ENCODE measurements at regions not wholly inside any gene's neighbourhood (a gene's known extent, or its start where the extent isn't known, plus 50 kb on each side); places are given as distances from the start of the nearest gene placed in this dataset.

GRCh38 chr4:148795156-148795864, 353.1 kb upstream of the NR3C2 start:
- no peak for DNase-seq

- DNase-seq: no peak
These were observed 351.0 kb upstream of the NR3C2 start for GRCh38 chr4:148793221-148793620.

- no peak for DNase-seq
These were observed 348.5 kb upstream of the NR3C2 start for GRCh38 chr4:148790691-148791090.

DNA sequence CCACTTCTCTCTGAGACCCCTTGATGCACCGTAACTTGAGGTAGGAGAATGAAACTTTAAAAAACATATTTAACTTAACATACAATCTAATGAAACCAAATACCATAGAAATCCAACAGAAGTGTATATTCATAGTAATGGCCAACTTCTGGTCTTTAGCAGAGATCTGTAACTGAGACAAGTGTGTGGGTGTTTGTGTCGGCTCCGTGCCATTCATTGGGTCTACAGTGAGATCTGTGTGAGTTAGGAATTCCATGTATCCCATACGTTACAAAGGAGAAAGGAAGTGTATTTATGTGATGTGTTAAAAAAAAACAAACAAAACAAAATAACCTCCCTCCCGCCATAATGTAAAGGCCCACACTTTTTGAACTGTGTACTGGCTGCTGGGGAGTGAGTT, 348.0 kb upstream of the NR3C2 start:
- DNase-seq: no peak

- no peak for DNase-seq
These were observed 345.7 kb upstream of the NR3C2 start for GRCh38 chr4:148787831-148788477.

- DNase-seq: no peak
These were observed 345.1 kb upstream of the NR3C2 start for GRCh38 chr4:148787285-148787684.

DNA sequence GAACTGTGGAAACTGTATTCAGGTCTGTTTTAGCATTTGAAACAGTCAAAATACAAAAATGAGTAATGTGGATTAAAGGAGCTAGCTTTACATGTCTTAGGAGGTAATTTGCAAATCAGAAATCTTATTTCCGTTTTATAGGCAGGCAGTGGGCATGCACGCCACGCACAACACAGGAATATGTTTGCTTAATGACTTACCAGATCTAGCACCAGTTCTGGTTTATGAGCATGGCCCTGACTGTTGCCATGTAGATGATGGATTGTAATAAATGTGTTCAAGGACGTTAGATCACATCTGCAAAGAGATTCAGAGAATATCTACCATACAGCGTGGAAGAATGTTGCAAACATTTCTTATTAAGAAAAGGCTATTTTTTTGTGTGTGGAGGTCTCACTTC, 344.5 kb upstream of the NR3C2 start:
- DNase-seq: no peak

- no peak for DNase-seq
These were observed 340.1 kb upstream of the NR3C2 start for GRCh38 chr4:148782284-148782683.

- DNase-seq: no peak
These were observed 338.3 kb upstream of the NR3C2 start for GRCh38 chr4:148780426-148781005.

DNA sequence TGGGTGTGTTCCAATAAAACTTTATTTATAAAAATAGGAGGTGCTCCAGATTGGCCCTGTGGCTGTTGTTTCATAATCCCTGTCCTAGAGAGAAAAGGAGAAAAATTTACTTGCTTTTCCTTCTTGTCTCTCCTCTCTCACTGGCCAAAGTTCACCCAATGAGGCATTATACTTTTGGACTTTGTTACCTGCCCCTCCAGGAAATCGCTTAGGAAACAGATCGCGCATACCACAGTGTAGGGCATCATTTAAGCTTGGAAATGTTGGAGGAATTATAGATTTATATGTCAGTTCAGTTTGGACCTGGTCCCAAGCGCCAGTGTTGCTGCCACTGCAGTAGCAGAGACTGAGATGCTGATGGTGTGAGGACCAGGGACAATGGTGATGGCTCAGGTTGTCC, 337.6 kb upstream of the NR3C2 start:
- no peak for DNase-seq

DNA sequence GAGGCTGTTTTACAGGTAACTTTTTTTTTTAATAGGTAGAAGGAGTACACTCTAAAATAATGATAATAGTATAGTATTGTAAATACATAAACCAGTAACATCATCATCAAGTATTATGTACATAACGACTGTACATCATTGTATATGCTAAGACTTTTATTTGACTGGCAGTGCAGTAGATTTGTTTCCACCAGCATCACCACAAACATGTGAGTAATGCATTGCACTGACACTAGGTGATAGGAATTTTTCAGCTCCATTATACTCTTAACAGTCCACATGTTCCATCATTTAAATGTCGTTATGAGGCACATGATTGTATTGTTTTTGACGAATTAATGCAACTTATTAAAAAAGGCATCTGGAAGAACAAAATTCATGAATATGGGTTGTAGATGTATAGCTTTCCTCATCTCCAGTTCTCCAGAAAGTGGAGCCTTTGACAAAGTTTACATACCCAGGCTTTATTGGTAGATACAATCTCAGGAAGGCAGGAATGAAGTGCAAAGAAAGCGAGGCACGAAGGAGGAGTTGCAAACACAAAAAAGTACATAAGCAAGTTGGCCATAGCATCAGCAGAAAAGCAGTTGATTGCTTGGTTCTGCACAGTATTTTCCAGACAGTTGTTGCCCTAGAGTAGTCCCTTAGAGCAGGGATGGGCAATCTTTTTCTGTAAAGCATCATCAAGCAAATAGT, 336.9 kb upstream of the NR3C2 start:
- DNase-seq: no peak

- DNase-seq: no peak
These were observed 334.7 kb upstream of the NR3C2 start for GRCh38 chr4:148776941-148777340.

GRCh38 chr4:148774134-148774533, 331.9 kb upstream of the NR3C2 start:
- no peak for DNase-seq

DNA sequence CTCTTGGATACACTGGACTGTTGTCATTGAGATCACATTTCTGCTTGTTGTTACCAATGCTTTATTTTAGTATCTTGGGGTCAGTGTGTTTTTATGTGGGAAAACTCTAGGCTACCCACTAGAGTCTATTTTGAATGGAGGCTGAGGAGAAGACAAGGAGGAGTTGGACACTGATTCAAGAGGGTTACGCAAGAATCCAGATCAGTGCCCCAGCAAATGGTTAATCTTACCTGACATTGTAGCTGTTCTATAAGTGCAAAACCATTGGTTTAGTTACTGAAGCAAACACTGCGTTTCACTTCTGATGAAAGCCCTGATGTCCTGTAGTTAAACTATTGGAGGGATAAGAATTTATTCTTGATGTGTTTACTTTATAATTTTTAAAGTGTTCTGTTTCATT, 331.1 kb upstream of the NR3C2 start:
- no peak for DNase-seq

DNA sequence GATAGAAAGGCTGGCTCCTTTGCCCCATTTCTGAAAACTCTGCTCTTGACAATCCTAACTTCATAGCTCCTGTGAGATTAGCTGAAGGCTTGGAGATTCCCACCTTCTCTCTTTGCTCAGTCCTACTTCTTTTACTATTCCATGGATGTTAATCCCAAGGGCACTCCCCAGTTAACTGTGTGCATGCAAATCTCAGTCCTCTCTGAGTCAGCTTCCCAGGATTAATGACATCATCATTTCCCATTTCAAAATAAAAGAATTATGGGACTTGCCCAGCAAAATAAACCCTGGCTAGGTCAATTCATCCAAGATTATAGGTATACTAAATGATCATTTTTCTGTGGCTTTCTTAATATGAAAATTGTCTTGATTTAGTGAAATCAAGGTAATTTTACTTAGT, 328.6 kb upstream of the NR3C2 start:
- DNase-seq: no peak

DNA sequence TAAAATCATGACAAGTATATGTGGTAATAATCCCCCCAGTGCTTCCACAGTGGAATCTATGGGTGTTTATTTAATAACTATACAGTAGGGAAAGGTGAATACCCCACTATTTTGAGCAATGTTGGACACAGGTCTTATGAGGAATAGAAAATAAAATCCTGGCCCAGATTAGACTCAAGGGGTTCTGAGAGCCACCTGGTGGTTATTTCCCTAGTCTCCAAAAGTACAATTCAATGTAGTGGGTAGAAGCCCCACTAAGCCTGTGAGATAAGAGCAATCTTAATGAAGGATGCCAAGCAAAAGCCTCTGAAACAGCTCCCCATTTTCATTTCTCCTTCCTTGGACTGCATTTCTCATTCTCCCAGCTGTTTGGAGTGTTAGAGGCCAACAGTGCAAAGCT, 328.2 kb upstream of the NR3C2 start:
- no peak for DNase-seq

- no peak for DNase-seq
These were observed 322.5 kb upstream of the NR3C2 start for GRCh38 chr4:148764720-148765119.

DNA sequence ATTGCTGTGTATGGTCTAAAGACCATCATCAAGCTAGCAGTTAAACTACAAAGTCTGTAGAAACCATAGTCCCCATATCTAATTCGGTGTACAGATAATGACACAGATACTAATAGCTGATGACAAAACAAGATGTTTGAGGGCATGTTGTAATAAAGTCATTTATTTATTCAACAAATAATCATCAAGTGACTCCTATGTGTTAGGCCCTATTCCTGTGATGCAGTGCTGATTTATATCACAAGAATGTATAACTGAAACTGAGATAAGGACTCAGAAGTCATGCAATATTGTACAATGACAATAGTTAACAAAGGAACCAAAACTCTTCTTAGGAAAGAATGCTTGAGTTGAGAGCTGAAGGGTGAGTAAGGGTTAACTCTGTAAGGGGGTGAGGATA, 315.0 kb upstream of the NR3C2 start:
- DNase-seq: no peak

GRCh38 chr4:148749403-148749802, 307.2 kb upstream of the NR3C2 start:
- no peak for DNase-seq

- no peak for DNase-seq
These were observed 305.6 kb upstream of the NR3C2 start for GRCh38 chr4:148747721-148748268.

DNA sequence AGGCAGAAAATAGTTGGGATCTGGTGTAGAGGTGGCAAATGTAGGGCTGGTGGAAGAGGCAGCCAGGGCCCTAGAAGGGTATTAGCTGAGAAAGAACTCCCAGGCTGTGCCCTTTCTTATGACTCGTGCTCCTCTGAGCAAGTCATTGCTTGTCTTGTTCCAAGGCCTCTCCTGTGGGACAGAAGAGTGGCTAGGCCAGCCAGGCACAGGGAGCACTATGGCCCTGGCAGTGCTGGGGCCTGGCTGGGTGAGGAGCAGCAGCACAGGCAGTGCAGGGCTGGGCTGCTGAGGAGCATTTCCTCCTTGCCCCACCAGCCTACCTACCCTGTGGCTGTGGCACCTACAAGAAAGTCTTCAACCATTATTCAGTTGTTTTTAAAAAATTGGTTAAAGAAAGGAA, 298.5 kb upstream of the NR3C2 start:
- no peak for DNase-seq

DNA sequence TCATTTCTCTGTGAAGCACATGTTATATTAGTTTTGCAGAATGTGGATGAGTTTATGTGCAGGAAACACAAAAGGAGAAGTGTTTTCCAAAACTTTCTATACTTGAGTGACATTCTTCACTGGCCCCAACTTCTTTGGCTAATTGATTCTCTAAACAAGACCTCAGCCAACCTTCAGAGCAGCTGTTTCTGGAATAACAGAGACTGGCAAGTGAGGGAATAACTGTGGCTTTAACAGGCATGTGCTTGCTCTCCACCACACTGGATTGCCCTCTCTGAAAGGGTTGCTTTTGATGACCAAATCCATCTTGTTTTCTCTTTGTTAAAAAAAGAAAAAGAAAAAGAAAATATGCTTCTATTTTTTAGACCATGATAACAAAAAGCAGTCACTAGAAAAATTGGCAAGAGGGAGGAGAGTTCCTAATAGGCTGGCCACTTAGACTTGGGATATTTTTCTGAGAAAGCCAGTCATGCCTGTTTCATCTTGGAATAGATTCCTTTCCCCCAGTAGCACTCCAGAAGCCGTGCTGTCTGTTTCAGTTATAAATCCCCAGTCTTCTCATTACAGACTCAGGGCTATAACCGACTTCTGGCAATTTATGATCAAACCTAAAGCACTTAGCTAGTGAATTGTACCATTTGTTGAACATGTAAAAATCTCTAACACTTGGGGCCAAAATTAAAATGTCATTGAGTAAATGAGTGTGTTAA, 295.0 kb upstream of the NR3C2 start:
- DNase-seq: no peak

Data from NCI-H2171 treated with DMSO at 0.1 percent for 48 hours (cell line).